ENCODE measurements at regions not wholly inside any gene's neighbourhood (a gene's known extent, or its start where the extent isn't known, plus 50 kb on each side); places are given as distances from the start of the nearest gene placed in this dataset.
"Not testable (repeated sequence)": the region's sequence is repeated elsewhere in the genome, so short reads cannot be mapped to it uniquely, and the experiment has no call there.

DNA sequence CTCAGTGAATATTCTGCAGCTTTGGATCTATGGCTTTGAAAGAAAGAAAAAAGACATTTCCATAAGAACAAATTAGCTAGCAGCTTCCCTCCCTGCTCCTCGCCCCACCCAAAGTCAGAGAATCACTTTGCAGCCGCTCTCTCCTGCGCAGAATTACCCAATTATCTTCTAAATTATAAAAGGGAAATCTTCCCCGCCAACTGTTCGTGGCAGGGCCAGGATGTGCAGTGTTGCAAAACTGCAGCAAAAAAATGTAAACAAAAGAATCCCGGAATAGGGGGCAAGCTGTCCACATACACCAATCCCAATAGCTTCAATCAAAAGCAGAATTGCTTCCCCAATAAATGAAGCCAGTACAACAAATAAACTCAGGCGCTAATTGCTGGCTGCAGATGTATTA is 510.6 kb downstream of the RBFOX1 start:
- Histone ChIP-seq H3K4me1 (ENCODE audit: control insufficient read depth, insufficient read depth, low read length) (peaks cover 18% of the 10 kb centered on the region), H3K27me3 (ENCODE audit: control insufficient read depth, insufficient read depth, low read length) (no peaks in the 10 kb centered on the region), H3K9ac (ENCODE audit: low read depth, low read length) (no peak overlapping the region), H3K9me3 (ENCODE audit: control insufficient read depth, insufficient read depth, low read length) (no peaks in the 10 kb centered on the region), H3K4me3 (ENCODE audit: low read depth, low read length) (no peak overlapping the region), H3K36me3 (ENCODE audit: control insufficient read depth, insufficient read depth, low read length) (no peaks in the 10 kb centered on the region)

DNA sequence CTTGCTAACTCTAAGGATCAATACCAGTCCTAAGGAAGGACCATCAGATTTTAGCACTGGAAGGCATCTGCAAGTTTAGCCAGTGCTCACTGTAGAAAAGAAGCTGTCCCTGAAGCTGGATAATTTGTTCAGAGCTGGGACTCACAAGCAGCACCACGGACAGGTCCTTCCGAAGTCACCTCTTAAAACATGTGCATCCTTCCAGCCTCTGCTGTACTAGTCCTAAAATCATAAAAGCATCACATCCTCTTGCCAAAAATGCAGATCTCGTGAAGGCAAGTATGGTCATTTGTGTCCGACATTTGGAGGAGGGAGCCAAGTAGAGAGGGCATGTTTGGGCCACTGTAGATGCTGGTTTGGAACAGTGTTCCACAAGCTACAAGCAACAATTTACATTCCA is 506.9 kb downstream of the RBFOX1 start:
- H3K36me3 ChIP-seq (ENCODE audit: control insufficient read depth, insufficient read depth, low read length) = no peaks in the 10 kb centered on the region
- H3K4me1 ChIP-seq (ENCODE audit: control insufficient read depth, insufficient read depth, low read length) = peaks cover 16% of the 10 kb centered on the region
- H3K9me3 ChIP-seq (ENCODE audit: control insufficient read depth, insufficient read depth, low read length) = no peaks in the 10 kb centered on the region
- H3K9ac ChIP-seq (ENCODE audit: low read depth, low read length) = no peak overlapping the region
- no peaks in the 10 kb centered on the region for H3K27me3 ChIP-seq (ENCODE audit: control insufficient read depth, insufficient read depth, low read length)
- no peak overlapping the region for H3K4me3 ChIP-seq (ENCODE audit: low read depth, low read length)

DNA sequence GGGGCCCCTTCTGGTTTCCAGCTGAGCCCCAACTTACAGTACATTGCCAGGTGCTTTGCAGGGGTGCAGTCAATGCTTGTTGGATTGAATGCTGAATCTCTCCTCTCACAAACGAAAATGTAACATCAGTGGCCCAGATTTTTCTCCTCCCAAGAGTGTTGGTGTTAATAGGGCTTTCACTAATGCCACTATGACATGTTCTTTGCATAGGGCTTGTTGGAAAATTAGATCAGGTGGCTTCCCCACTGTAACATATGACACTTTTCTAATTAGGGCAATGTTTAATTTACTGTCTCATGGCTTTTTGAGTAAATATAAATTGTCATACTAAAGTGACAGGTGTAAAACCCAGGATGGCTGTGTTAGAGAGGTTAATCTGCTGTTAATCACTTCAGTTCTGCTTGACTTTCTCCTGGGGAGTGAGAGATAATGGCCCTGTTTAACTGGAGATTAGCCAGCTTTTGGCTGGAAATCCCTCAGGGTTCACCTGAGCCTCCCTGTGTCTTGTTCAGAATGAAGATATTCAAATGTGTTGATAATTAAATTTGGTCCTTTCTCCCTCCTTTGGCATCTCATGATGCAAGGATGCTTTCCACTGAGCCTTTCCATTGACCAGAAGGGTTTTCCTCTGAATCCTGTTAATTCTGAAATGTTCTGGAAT is 502.3 kb downstream of the RBFOX1 start:
- H3K36me3 ChIP-seq (ENCODE audit: control insufficient read depth, insufficient read depth, low read length) = no peaks in the 10 kb centered on the region
- H3K4me1 ChIP-seq (ENCODE audit: control insufficient read depth, insufficient read depth, low read length) = no peaks in the 10 kb centered on the region
- no peak overlapping the region for H3K9ac ChIP-seq (ENCODE audit: low read depth, low read length)
- H3K27me3 ChIP-seq (ENCODE audit: control insufficient read depth, insufficient read depth, low read length) = no peaks in the 10 kb centered on the region
- no peaks in the 10 kb centered on the region for H3K9me3 ChIP-seq (ENCODE audit: control insufficient read depth, insufficient read depth, low read length)
- H3K4me3 ChIP-seq (ENCODE audit: low read depth, low read length) = no peak overlapping the region

DNA sequence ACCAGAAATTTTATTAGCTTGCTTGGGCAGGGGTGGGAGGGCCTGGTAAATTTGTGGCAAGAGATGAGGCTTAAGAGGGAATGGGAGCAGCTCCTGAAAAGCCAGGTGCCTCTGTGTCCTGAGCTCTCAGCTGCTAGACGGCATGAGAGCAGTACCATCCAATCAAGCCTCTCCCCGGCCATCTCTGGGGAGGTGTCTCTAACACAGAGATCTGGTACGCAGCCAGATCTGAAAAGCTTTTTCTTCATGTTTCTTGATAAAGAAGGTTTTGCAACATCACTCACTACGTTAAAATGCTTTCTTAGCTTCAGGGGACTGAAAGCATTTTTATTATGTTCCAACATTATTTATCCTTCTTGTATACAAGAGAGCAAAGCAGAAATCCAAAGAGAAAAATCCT is 488.2 kb downstream of the RBFOX1 start:
- H3K9ac ChIP-seq (ENCODE audit: low read depth, low read length) = no peak overlapping the region
- H3K4me3 ChIP-seq (ENCODE audit: low read depth, low read length) = no peak overlapping the region
- no peaks in the 10 kb centered on the region for H3K36me3 ChIP-seq (ENCODE audit: control insufficient read depth, insufficient read depth, low read length)

DNA sequence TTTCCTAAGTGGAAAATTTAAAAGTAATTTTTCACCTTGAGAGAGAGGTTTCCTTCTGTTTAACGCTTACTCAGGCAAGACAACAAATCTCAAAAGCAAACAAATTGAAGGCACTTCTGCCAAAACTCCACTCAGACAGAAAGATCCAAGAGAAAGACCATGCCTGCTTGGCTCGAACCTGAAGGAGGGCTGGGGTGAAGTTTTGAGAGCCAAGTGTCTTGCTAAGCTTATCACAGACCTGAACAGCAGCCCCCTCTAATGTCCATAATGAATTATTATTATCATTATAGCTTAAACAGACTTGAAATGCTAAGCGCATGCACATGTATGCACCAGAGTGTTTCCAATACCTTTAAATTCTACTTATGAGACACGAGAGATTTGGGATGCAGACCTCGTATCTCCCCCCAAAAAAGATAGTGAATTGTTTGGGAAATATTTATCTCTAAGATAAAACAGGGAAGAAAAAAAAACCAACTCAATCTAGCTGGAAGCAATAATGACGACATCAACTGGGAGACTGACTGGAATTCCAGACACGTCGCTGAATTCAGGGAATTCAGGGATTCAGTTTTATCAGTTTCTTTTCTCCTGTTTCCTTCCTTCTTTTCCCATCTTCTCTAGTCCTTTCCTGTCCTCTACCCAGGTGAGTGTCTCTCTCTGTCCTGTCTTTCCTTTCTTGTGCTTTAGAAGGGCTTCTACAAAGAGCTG is 473.2 kb downstream of the RBFOX1 start:
- no peak overlapping the region for H3K4me3 ChIP-seq (ENCODE audit: low read depth, low read length)
- H3K36me3 ChIP-seq (ENCODE audit: control insufficient read depth, insufficient read depth, low read length) = no peaks in the 10 kb centered on the region
- no peak overlapping the region for H3K9ac ChIP-seq (ENCODE audit: low read depth, low read length)
- no peaks in the 10 kb centered on the region for H3K9me3 ChIP-seq (ENCODE audit: control insufficient read depth, insufficient read depth, low read length)
- peaks cover 4% of the 10 kb centered on the region for H3K4me1 ChIP-seq (ENCODE audit: control insufficient read depth, insufficient read depth, low read length)
- no peaks in the 10 kb centered on the region for H3K27me3 ChIP-seq (ENCODE audit: control insufficient read depth, insufficient read depth, low read length)

More for the DNA sequence above, 488.2 kb downstream of the RBFOX1 start:
- Histone ChIP-seq H3K4me1 (ENCODE audit: control insufficient read depth, insufficient read depth, low read length) (no peaks in the 10 kb centered on the region), H3K27me3 (ENCODE audit: control insufficient read depth, insufficient read depth, low read length) (no peaks in the 10 kb centered on the region), H3K9me3 (ENCODE audit: control insufficient read depth, insufficient read depth, low read length) (no peaks in the 10 kb centered on the region)

DNA sequence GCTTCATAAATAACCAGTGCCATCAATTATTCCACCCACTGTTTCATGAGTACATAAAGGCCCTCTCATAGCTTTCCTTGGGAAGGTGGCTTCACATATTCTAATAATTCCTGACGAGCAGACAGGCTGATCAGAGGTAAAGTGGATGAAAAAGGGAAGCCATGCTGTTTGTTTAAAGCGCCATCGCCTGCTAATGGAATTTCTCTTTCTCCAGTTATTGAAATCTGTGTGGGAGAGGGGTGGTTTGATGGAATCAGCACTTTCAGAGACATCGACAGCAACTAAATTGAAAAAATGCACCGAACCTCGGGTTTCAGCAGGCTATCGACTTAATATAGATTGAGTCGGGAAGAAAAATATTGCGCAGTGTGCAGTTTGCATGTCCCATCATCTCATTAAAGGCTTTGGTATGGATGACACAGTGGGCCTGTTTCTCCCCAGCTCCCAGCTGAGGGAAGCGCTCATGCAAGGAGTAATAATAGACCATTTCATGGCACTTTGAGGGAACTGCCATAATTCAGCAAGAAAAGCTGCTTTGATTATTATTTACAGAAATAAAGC is 472.1 kb downstream of the RBFOX1 start:
- Histone ChIP-seq H3K4me1 (ENCODE audit: control insufficient read depth, insufficient read depth, low read length) (peaks cover 4% of the 10 kb centered on the region), H3K9ac (ENCODE audit: low read depth, low read length) (no peak overlapping the region), H3K9me3 (ENCODE audit: control insufficient read depth, insufficient read depth, low read length) (no peaks in the 10 kb centered on the region), H3K4me3 (ENCODE audit: low read depth, low read length) (no peak overlapping the region), H3K27me3 (ENCODE audit: control insufficient read depth, insufficient read depth, low read length) (no peaks in the 10 kb centered on the region), H3K36me3 (ENCODE audit: control insufficient read depth, insufficient read depth, low read length) (no peaks in the 10 kb centered on the region)

DNA sequence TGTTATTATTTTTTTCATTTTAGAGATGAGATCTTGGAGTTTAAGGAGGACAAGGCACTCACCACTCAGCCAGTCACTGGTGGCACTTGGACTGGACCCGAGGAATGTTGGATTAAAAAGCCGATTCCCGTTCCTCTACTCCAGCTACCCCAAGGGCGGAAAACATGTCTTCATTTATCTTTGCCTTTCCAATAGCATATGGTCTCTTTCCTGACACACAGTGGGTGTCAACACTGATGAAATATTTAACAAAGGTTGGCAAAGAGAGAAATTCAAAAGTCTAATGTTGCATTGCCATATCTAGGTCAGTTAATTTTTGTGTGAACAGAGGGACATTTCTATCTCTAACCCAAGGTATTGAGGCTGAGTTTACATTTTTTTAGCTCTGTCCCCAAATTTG is 459.7 kb downstream of the RBFOX1 start:
- H3K27me3 ChIP-seq (ENCODE audit: control insufficient read depth, insufficient read depth, low read length) = no peaks in the 10 kb centered on the region
- H3K9ac ChIP-seq (ENCODE audit: low read depth, low read length) = no peak overlapping the region
- no peaks in the 10 kb centered on the region for H3K36me3 ChIP-seq (ENCODE audit: control insufficient read depth, insufficient read depth, low read length)
- H3K4me1 ChIP-seq (ENCODE audit: control insufficient read depth, insufficient read depth, low read length) = no peaks in the 10 kb centered on the region
- no peak overlapping the region for H3K4me3 ChIP-seq (ENCODE audit: low read depth, low read length)
- no peaks in the 10 kb centered on the region for H3K9me3 ChIP-seq (ENCODE audit: control insufficient read depth, insufficient read depth, low read length)

DNA sequence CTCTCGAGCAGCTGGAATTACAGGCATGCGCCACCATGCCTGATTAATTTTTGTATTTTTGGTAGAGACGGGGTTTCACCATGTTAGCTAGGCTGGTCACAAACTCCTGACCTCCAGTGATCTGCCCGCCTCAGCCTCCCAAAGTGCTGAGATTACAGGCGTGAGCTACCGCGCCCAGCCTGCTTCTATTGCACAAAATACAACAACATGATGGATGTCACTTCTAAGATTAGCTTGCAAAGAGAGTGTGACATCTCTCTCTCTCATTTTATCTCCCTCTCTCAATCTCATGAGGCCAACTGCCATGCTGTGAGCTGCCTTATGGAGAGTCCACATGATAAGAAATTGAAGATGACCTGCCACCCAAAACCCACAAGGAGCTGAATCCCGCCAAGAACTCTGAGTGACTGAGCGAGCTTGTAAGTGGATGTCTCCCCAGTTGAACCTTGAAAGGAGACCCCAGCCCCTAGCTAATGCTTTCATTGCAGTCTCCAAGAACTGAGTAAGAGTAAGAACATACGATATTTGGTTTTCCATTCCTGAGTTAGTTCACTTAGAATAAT is 458.5 kb downstream of the RBFOX1 start:
- Histone ChIP-seq H3K9me3 (ENCODE audit: control insufficient read depth, insufficient read depth, low read length) (no peaks in the 10 kb centered on the region), H3K27me3 (ENCODE audit: control insufficient read depth, insufficient read depth, low read length) (no peaks in the 10 kb centered on the region), H3K4me1 (ENCODE audit: control insufficient read depth, insufficient read depth, low read length) (no peaks in the 10 kb centered on the region), H3K9ac (ENCODE audit: low read depth, low read length) (no peak overlapping the region), H3K4me3 (ENCODE audit: low read depth, low read length) (no peak overlapping the region), H3K36me3 (ENCODE audit: control insufficient read depth, insufficient read depth, low read length) (no peaks in the 10 kb centered on the region)

DNA sequence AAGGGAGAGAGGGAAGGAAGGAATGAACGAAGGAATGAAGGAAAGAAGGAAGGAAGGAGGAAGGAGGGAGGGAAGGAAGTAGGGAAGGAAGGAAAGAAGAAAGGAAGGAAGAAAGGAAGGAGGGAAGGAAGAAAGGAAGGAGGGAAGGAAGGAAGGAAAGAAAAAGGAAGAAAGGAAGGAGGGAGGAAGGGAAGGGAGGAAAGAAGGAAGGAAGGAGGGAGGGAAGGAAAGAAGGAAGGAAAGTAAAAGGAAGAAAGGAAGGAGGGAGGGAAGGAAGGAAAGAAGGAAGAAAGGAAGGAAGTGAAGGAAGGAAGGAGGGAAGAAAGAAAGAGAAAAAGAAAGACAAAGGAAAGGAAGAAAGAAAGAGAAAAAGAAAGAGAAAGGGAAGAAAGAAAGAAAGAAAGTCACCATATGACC is 442.4 kb downstream of the RBFOX1 start:
- no peaks in the 10 kb centered on the region for H3K27me3 ChIP-seq (ENCODE audit: control insufficient read depth, insufficient read depth, low read length)
- H3K9me3 ChIP-seq (ENCODE audit: control insufficient read depth, insufficient read depth, low read length) = no peaks in the 10 kb centered on the region
- H3K4me3 ChIP-seq (ENCODE audit: low read depth, low read length) = no peak overlapping the region
- peaks cover 4% of the 10 kb centered on the region for H3K4me1 ChIP-seq (ENCODE audit: control insufficient read depth, insufficient read depth, low read length)
- no peaks in the 10 kb centered on the region for H3K36me3 ChIP-seq (ENCODE audit: control insufficient read depth, insufficient read depth, low read length)
- no peak overlapping the region for H3K9ac ChIP-seq (ENCODE audit: low read depth, low read length)

DNA sequence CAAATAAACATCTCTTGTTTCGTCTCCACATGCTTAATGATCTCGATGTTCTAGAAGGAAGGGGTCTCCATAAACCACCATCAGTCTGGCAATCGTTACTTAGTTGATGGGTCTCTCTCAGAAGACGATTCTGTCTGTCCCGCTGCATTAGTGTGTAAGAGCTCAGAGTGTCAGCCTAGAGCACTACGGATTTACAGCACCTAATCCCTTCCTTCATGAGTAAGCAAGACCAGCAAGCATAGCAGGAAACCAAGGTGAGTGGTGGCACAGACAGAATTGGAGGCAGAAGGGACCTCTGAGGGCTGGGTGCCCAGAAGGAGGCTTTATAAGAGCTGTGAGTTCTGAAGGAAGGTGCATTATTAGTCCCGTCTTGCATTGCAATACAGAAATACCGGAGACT is 440.1 kb downstream of the RBFOX1 start:
- H3K9ac ChIP-seq (ENCODE audit: low read depth, low read length) = no peak overlapping the region
- H3K27me3 ChIP-seq (ENCODE audit: control insufficient read depth, insufficient read depth, low read length) = no peaks in the 10 kb centered on the region
- H3K9me3 ChIP-seq (ENCODE audit: control insufficient read depth, insufficient read depth, low read length) = no peaks in the 10 kb centered on the region
- H3K36me3 ChIP-seq (ENCODE audit: control insufficient read depth, insufficient read depth, low read length) = no peaks in the 10 kb centered on the region
- H3K4me3 ChIP-seq (ENCODE audit: low read depth, low read length) = no peak overlapping the region
- peaks cover 1% of the 10 kb centered on the region for H3K4me1 ChIP-seq (ENCODE audit: control insufficient read depth, insufficient read depth, low read length)

DNA sequence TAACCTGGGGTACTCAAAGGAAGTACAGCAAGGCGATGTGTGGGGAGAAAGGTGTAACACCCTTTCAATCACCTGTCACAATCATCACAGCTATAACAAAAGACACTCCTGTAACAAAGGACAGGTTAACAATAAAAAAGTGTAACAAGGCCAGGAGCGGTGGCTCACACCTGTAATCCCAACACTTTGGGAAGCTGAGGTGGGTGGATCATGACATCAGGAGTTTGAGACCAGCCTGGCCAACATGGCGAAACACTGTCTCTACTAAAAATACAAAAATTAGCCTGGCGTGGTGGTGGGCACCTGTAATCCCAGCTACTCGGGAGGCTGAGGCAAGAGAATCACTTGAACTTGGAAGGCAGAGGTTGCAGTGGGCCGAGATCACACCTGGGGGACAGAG is 436.4 kb downstream of the RBFOX1 start:
- not testable (repeated sequence) for H3K27me3 ChIP-seq (ENCODE audit: control insufficient read depth, insufficient read depth, low read length); H3K9ac ChIP-seq (ENCODE audit: low read depth, low read length); H3K4me3 ChIP-seq (ENCODE audit: low read depth, low read length); H3K36me3 ChIP-seq (ENCODE audit: control insufficient read depth, insufficient read depth, low read length); H3K9me3 ChIP-seq (ENCODE audit: control insufficient read depth, insufficient read depth, low read length)
- H3K4me1 ChIP-seq (ENCODE audit: control insufficient read depth, insufficient read depth, low read length) = peaks cover 24% of the 10 kb centered on the region

DNA sequence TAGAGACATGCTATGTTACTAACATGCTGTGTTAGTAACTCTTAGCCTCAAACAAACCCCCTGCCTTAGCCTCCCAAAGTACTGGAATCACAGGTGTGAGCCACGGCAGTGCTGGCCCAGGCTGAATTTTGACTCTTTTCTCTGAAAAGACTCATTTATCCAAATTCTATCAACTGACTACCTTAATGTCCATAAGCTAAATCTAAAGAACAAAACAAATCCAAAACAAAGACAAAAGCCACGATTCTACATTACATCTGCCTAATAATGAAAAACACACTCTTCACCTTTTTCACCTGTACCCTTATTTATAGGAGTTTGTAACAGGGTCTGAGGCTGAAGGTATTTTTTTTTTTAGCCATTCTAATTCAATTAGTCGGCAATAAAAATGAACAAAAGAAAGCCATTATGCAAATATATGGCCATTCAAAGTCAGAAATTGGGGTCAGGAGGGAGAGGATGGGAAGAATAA is 432.5 kb downstream of the RBFOX1 start:
- no peaks in the 10 kb centered on the region for H3K27me3 ChIP-seq (ENCODE audit: control insufficient read depth, insufficient read depth, low read length)
- no peaks in the 10 kb centered on the region for H3K36me3 ChIP-seq (ENCODE audit: control insufficient read depth, insufficient read depth, low read length)
- H3K4me1 ChIP-seq (ENCODE audit: control insufficient read depth, insufficient read depth, low read length) = peaks cover 46% of the 10 kb centered on the region
- H3K9me3 ChIP-seq (ENCODE audit: control insufficient read depth, insufficient read depth, low read length) = no peaks in the 10 kb centered on the region
- H3K9ac ChIP-seq (ENCODE audit: low read depth, low read length) = no peak overlapping the region
- H3K4me3 ChIP-seq (ENCODE audit: low read depth, low read length) = no peak overlapping the region
